GM12878 (cell line): ENCODE measurements at regions not wholly inside any gene's neighbourhood (a gene's known extent, or its start where the extent isn't known, plus 50 kb on each side); places are given as distances from the start of the nearest gene placed in this dataset.

Experiments
- ATAC-seq: fragments of 200-7000 bp; cut with Tn5 transposase; 3 replicates; pipeline ENCODE4 v1.9.1; 2020; ENCODE audit warnings: mild to moderate bottlenecking, moderate library complexity
- BruUV-seq: library from RNA; stranded (reverse); fragments of 400-500 nt; replicated peaks from 2 replicates; lab custom pipeline; 2021; lab: Mats Ljungman, UMichigan
- CTCF ChIA-PET: fragments of 300-600 bp; sonication (Branson Sonifier 250); formaldehyde crosslinking; extraction: SDS; loops from one replicate; lab custom pipeline; 2021; ENCODE audit warnings: inconsistent platforms; lab: Yijun Ruan, JAX
- POLR2A ChIA-PET: fragments of 350-600 bp; formaldehyde crosslinking; extraction: SDS; loops from one replicate; lab custom pipeline; 2021; ENCODE audit warnings: inconsistent platforms; lab: Charles Lee
- RAD21 ChIA-PET: fragments of 300-600 bp; sonication (Branson Sonifier 250); formaldehyde crosslinking; loops from one replicate; lab custom pipeline; 2023; ENCODE audit warnings: antibody characterized with exemption; ENCODE audit not compliant: unreplicated experiment; lab: Charles Lee
- SMC1A ChIA-PET: fragments of 300-600 bp; sonication (Branson Sonifier 250); formaldehyde crosslinking; loops from one replicate; lab custom pipeline; 2023; ENCODE audit not compliant: unreplicated experiment, uncharacterized antibody; lab: Charles Lee
- DNase-seq: peaks from one replicate; pipeline ENCODE4 v3.0.0-alpha.2; 2011; ENCODE audit warnings: low read depth, low spot score
- FAIRE-seq: peaks from 3 replicates; lab custom pipeline; 2011; peaks lifted over from hg19 to GRCh38; lab: Jason Lieb, UNC
- H2AFZ ChIP-seq: 2 replicates; pipeline ENCODE4 v1.6.0; 2011; ENCODE audit warnings: low read depth, low read length, control low read depth; ENCODE audit not compliant: control insufficient read depth
- H3K27ac ChIP-seq: 2 replicates; pipeline ENCODE4 v1.5.1; 2011; ENCODE audit warnings: control low read depth; ENCODE audit not compliant: control insufficient read depth, insufficient read depth
- H3K27me3 ChIP-seq, 2 experiments: replicated peaks in 1 of 2; 2 replicates each; pipeline versions ENCODE4 v1.6.0 to v1.6.1; 2011; ENCODE audit warnings: low read length in 1 of 2; ENCODE audit not compliant: control insufficient read depth in 2 of 2, insufficient read depth in 2 of 2
- H3K36me3 ChIP-seq, 2 experiments: 2 replicates each; pipeline ENCODE4 v1.5.1; 2011; ENCODE audit warnings: low read length in 1 of 2; ENCODE audit not compliant: control insufficient read depth in 2 of 2, insufficient read depth in 2 of 2
- H3K4me1 ChIP-seq: 2 replicates; pipeline ENCODE4 v1.6.1; 2011; ENCODE audit warnings: mild to moderate bottlenecking, low read length, moderate library complexity, mixed read lengths; ENCODE audit not compliant: control insufficient read depth, insufficient read depth
- H3K4me2 ChIP-seq: 2 replicates; pipeline ENCODE4 v1.6.0; 2011; ENCODE audit warnings: control low read depth; ENCODE audit not compliant: control insufficient read depth, insufficient read depth
- H3K4me3 ChIP-seq: fragments of 200-600 bp; sonication (generic); 2 replicates; pipeline ENCODE4 v1.5.1; 2016
- H3K79me2 ChIP-seq: 2 replicates; pipeline ENCODE4 v1.6.0; 2011; ENCODE audit warnings: low read length; ENCODE audit not compliant: control insufficient read depth, insufficient read depth
- H3K9ac ChIP-seq: 2 replicates; pipeline ENCODE4 v1.8.0; 2011; ENCODE audit warnings: low read length, control low read depth, mixed read lengths; ENCODE audit not compliant: control insufficient read depth, insufficient read depth
- H3K9me3 ChIP-seq: replicated peaks from 3 replicates; pipeline ENCODE4 v1.5.1; 2011; ENCODE audit warnings: mild to moderate bottlenecking, low read length; ENCODE audit not compliant: control insufficient read depth, insufficient read depth
- H4K20me1 ChIP-seq: 2 replicates; pipeline ENCODE4 v1.6.0; 2011; ENCODE audit not compliant: control insufficient read depth, insufficient read depth
- CREB1 ChIP-seq: IDR thresholded peaks from 2 replicates; pipeline ENCODE4 v1.6.1; 2012; ENCODE audit warnings: low read depth, mild to moderate bottlenecking, inconsistent platforms
- E2F4 ChIP-seq: IDR thresholded peaks from 2 replicates; pipeline ENCODE4 v1.6.1; 2012; ENCODE audit warnings: low read depth, low read length, improper control_type of control experiment
- EGR1 ChIP-seq, 2 experiments: IDR thresholded peaks; 1 replicate in 1 of 2; 2 replicates in 1 of 2; pipeline ENCODE4 v1.6.1; 2011 to 2012; ENCODE audit warnings: low read depth in 2 of 2, low read length in 2 of 2, borderline replicate concordance in 1 of 2, mild to moderate bottlenecking in 1 of 2, moderate library complexity in 1 of 2
- KLF5 ChIP-seq: fragments of 450-650 bp; IDR thresholded peaks from 2 replicates; pipeline ENCODE4 v1.6.1; 2014; ENCODE audit warnings: mild to moderate bottlenecking; ENCODE audit not compliant: partially characterized antibody
- LARP7 ChIP-seq: fragments of 450-650 bp; IDR thresholded peaks from 2 replicates; pipeline ENCODE4 v1.6.1; 2017; ENCODE audit warnings: mild to moderate bottlenecking
- MTA3 ChIP-seq: IDR thresholded peaks from 2 replicates; pipeline ENCODE4 v1.6.1; 2012; ENCODE audit warnings: low read length, inconsistent platforms, borderline replicate concordance
- MXI1 ChIP-seq: fragments of 150-350 bp; IDR thresholded peaks from 2 replicates; pipeline ENCODE4 v1.6.1; 2011; ENCODE audit warnings: low read depth, mild to moderate bottlenecking, inconsistent platforms, low read length, improper control_type of control experiment
- NR2C2 ChIP-seq: IDR thresholded peaks from 2 replicates; pipeline ENCODE4 v1.6.1; 2011; ENCODE audit warnings: borderline replicate concordance, low read depth; ENCODE audit not compliant: control insufficient read depth, insufficient read length
- NR2F1 ChIP-seq: fragments of 450-650 bp; conservative IDR thresholded peaks from 2 replicates; pipeline ENCODE4 v1.6.1; 2017; ENCODE audit warnings: mild to moderate bottlenecking
- PML ChIP-seq: IDR thresholded peaks from 2 replicates; pipeline ENCODE4 v1.6.1; 2012; ENCODE audit warnings: low read length, inconsistent platforms
- POLR2AphosphoS5 ChIP-seq: IDR thresholded peaks from 2 replicates; pipeline ENCODE4 v1.6.1; 2011; ENCODE audit warnings: mild to moderate bottlenecking, low read length, inconsistent platforms
- SPI1 ChIP-seq: IDR thresholded peaks from 2 replicates; pipeline ENCODE4 v1.6.1; 2011; ENCODE audit warnings: low read depth, mild to moderate bottlenecking, low read length, moderate library complexity, borderline replicate concordance; ENCODE audit not compliant: insufficient read depth
- SRF ChIP-seq, 2 experiments: IDR thresholded peaks; 2 replicates each; pipeline ENCODE4 v1.6.1; 2011; ENCODE audit warnings: low read depth in 2 of 2, low read length in 2 of 2, mild to moderate bottlenecking in 1 of 2, moderate library complexity in 1 of 2
- TCF7 ChIP-seq: IDR thresholded peaks from 2 replicates; pipeline ENCODE4 v1.6.1; 2014; ENCODE audit warnings: antibody characterized with exemption, borderline replicate concordance
- YBX1 ChIP-seq: fragments of 450-650 bp; IDR thresholded peaks from 2 replicates; pipeline ENCODE4 v1.6.1; 2016; ENCODE audit warnings: antibody characterized with exemption
- ZNF217 ChIP-seq: fragments of 450-650 bp; IDR thresholded peaks from 2 replicates; pipeline ENCODE4 v1.6.1; 2017; ENCODE audit warnings: antibody characterized with exemption, mild to moderate bottlenecking
- ZSCAN29 ChIP-seq: fragments of 450-650 bp; IDR thresholded peaks from 2 replicates; pipeline ENCODE4 v1.6.1; 2017; ENCODE audit warnings: mild to moderate bottlenecking, moderate library complexity
- WGBS: methylation state at CpG from one replicate; pipeline ENCODE4 v1.1.6; 2016; ENCODE audit warnings: low lambda C conversion rate; ENCODE audit not compliant: insufficient replicate concordance, insufficient coverage; ENCODE audit errors: missing lambda C conversion rate; 5-methylcytosine and 5-hydroxymethylcytosine counted together
- in situ Hi-C: fragments of 300-500 bp; cut with MboI; formaldehyde crosslinking; loops from 9 replicates; pipeline ENCODE4 v1.14.3; 2018; ENCODE audit warnings: mixed read lengths
- intact Hi-C: fragments of 100-400 bp; cut with micrococcal nuclease; formaldehyde crosslinking; loops from one replicate; pipeline ENCODE4 v1.14.2; 2022; ENCODE audit not compliant: unreplicated experiment

GRCh38 chr11:100562128-100562527, 125.0 kb upstream of the ARHGAP42 start:
- H3K4me2 ChIP-seq, result no peak overlapping the region

GRCh38 chr11:100563541-100564280, 123.4 kb upstream of the ARHGAP42 start:
- DNase-seq, result no peak
- Histone ChIP-seq H3K9ac (no peak overlapping the region), H2AFZ (no peak overlapping the region), H3K4me2 (no peak overlapping the region), H3K79me2 (no peaks in the 10 kb centered on the region), H3K4me1 (no peaks in the 10 kb centered on the region), H4K20me1 (no peaks in the 10 kb centered on the region), H3K4me3 (no peak overlapping the region), H3K36me3 (no peaks in the 10 kb centered on the region), H3K9me3 (no peaks in the 10 kb centered on the region), H3K27me3 (no peaks in the 10 kb centered on the region), H3K27ac (no peak overlapping the region)
- no TSS peak for BruUV-seq
- POLR2A ChIA-PET, result no interaction called here
- RAD21 ChIA-PET, result no interaction called here
- 25% methylated on average over 8 of the region's 8 CpGs for WGBS
- intact Hi-C loops (no loop called here), in situ Hi-C loops (no loop called here)
- CTCF ChIA-PET, result interaction anchor here (0.8 kb wide), 1 partner anchor 17 kb away, joined by 4 read pairs; no protein-coding TSS in a partner anchor
- FAIRE-seq, result peak; percentile 23
- SMC1A ChIA-PET, result no interaction called here
- TF ChIP-seq SPI1, result no peak
- no peak for TF ChIP-seq ZSCAN29
- no peak for TF ChIP-seq NR2F1
- no peak for TF ChIP-seq MTA3
- no peak for TF ChIP-seq PML
- no peak for TF ChIP-seq LARP7
- no peak for TF ChIP-seq YBX1
- no peak for TF ChIP-seq SRF (IDR thresholded peaks at IDR 0.05; ENCODE audit: low read depth in 2 of 2, low read length in 2 of 2)
- no peak for TF ChIP-seq EGR1 (IDR thresholded peaks at IDR 0.05; ENCODE audit: borderline replicate concordance in 1 of 2, low read depth in 2 of 2, low read length in 2 of 2)
- no peak for TF ChIP-seq E2F4
- no peak for TF ChIP-seq NR2C2
- no peak for TF ChIP-seq POLR2AphosphoS5
- no peak for TF ChIP-seq MXI1
- TF ChIP-seq ZNF217, result no peak
- ATAC-seq, result no peak

More at GRCh38 chr11:100562128-100562527, 125.0 kb upstream of the ARHGAP42 start:
- H3K27ac ChIP-seq, result no peak overlapping the region
- no peak for TF ChIP-seq TCF7
- no peak for TF ChIP-seq PML
- TF ChIP-seq KLF5, result no peak
- TF ChIP-seq CREB1, result no peak
- H3K4me1 ChIP-seq, result no peaks in the 10 kb centered on the region
- no peaks in the 10 kb centered on the region for H3K79me2 ChIP-seq
- RAD21 ChIA-PET, result no interaction called here
- in situ Hi-C loops, result no loop called here
- CTCF ChIA-PET, result no interaction called here
- no peaks in the 10 kb centered on the region; a peak in 1 of 4 replicates for H3K27me3 ChIP-seq
- H4K20me1 ChIP-seq, result no peaks in the 10 kb centered on the region
- BruUV-seq, result no TSS peak
- DNase-seq (no peak), FAIRE-seq (no peak), ATAC-seq (no peak)
- POLR2A ChIA-PET, result no interaction called here
- SMC1A ChIA-PET, result no interaction called here
- intact Hi-C loops, result no loop called here
- no peak overlapping the region for H3K4me3 ChIP-seq
- no peaks in the 10 kb centered on the region for H3K36me3 ChIP-seq
- no peak overlapping the region for H2AFZ ChIP-seq
- H3K9me3 ChIP-seq, result no peaks in the 10 kb centered on the region
- 11% methylated on average over 2 of the region's 2 CpGs for WGBS
- H3K9ac ChIP-seq, result no peak overlapping the region
